SU-DHL-6 (cell line): ENCODE measurements at regions not wholly inside any gene's neighbourhood (a gene's known extent, or its start where the extent isn't known, plus 50 kb on each side); places are given as distances from the start of the nearest gene placed in this dataset.

Experiments used
- H2AFZ ChIP-seq: fragments of 200-600 bp; sonication (generic); 2 replicates; pipeline ENCODE4 v1.6.1; 2014; ENCODE audit warnings: low read depth, mild to moderate bottlenecking, moderate library complexity, mixed read lengths, antibody characterized with exemption, low read length; ENCODE audit not compliant: severe bottlenecking
- H3F3A ChIP-seq: fragments of 200-600 bp; shearing (Covaris generic); 2 replicates; pipeline ENCODE4 v1.6.0; 2016; ENCODE audit warnings: antibody characterized with exemption, mild to moderate bottlenecking; ENCODE audit not compliant: insufficient read depth
- H3K27ac ChIP-seq: fragments of 200-600 bp; sonication (generic); 2 replicates; pipeline ENCODE4 v1.5.1; 2016; ENCODE audit warnings: low read depth, mild to moderate bottlenecking, low read length, moderate library complexity, mixed read lengths
- H3K27me3 ChIP-seq: fragments of 200-600 bp; sonication (generic), shearing (Covaris generic); 2 replicates; pipeline ENCODE4 v1.6.0; 2014; ENCODE audit warnings: mild to moderate bottlenecking, low read length
- H3K36me3 ChIP-seq: fragments of 200-600 bp; sonication (generic); 2 replicates; pipeline ENCODE4 v1.6.1; 2014; ENCODE audit warnings: mild to moderate bottlenecking, low read length, mixed read lengths
- H3K4me2 ChIP-seq: fragments of 300-600, 200-600 bp; shearing (Covaris generic), sonication (generic); 2 replicates; pipeline ENCODE4 v1.6.0; 2014; ENCODE audit warnings: low read length, low read depth, mild to moderate bottlenecking; ENCODE audit not compliant: poor library complexity, severe bottlenecking
- H3K4me3 ChIP-seq: fragments of 200-600 bp; sonication (generic); 2 replicates; pipeline ENCODE4 v1.5.1; 2014; ENCODE audit warnings: antibody characterized with exemption, low read length, mild to moderate bottlenecking, mixed read lengths; ENCODE audit not compliant: insufficient read depth, poor library complexity, severe bottlenecking
- H3K79me2 ChIP-seq: fragments of 200-600 bp; sonication (generic); 2 replicates; pipeline ENCODE4 v1.6.1; 2014; ENCODE audit warnings: mild to moderate bottlenecking, low read length, moderate library complexity; ENCODE audit not compliant: insufficient read depth
- H3K9ac ChIP-seq: fragments of 200-600 bp; sonication (generic); 2 replicates; pipeline ENCODE4 v1.7.0; 2014; ENCODE audit warnings: mild to moderate bottlenecking, low read length
- H3K9me2 ChIP-seq: fragments of 200-600 bp; sonication (generic); replicated peaks from 2 replicates; pipeline ENCODE4 v1.6.1; 2014; ENCODE audit warnings: low read length; ENCODE audit not compliant: insufficient read depth
- H3K9me3 ChIP-seq: fragments of 200-600 bp; sonication (generic); 2 replicates; pipeline ENCODE4 v1.6.1; 2014; ENCODE audit warnings: low read length, mixed read lengths; ENCODE audit not compliant: insufficient read depth
- H4K20me1 ChIP-seq: fragments of 200-600 bp; sonication (generic); 2 replicates; pipeline ENCODE4 v1.6.1; 2014; ENCODE audit warnings: low read depth, mild to moderate bottlenecking, antibody characterized with exemption, low read length, moderate library complexity, mixed read lengths
- EZH2phosphoT487 ChIP-seq: fragments of 200-600 bp; sonication (generic), shearing (Covaris generic); conservative IDR thresholded peaks from 2 replicates; pipeline ENCODE4 v1.6.1; 2018; ENCODE audit warnings: mild to moderate bottlenecking, antibody characterized with exemption, low read length, moderate library complexity, mixed read lengths
- TF ChIP-seq, protein P1 (sequence below): fragments of 200-600 bp; sonication (generic); IDR thresholded peaks from one replicate; pipeline ENCODE4 v1.5.1; 2017; ENCODE audit warnings: antibody characterized with exemption, mild to moderate bottlenecking, low read length, moderate library complexity; ENCODE audit not compliant: insufficient read depth, poor library complexity, severe bottlenecking

DNA sequence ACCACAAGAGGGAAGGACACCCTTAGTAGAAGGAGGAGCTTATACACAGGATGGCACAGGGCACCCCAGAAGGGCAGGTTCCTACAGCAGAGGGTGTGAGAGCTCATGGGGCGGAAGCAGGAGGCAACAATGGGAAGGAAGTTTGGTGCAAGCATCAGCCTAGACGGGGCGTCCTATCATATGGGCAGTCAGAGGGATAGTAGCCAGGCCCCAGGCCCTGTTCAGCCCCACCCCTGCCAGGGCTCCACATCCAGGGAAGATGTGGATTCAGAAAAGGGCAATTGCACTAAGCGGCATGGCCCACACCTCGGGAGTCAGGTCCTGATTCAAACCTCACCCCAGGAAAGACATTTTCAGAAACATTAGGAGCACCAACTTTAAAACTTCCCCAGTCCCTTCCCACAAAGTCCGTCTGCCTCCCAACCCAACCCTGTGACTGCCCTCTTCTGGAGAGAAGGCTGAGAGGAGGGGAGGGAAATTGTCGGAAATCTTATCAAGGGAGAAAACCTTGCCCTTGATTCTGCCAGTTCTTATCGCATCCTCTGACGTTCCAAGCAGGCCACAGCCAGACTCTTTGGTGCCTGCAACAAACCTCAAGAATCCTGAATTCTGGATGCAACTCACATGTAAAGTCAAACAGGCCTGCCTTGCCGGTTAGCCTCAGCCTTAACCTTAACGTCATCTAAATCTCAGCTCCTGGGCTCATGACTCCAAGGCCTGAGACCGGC is 198.8 kb upstream of the CDH5 start:
- H3K9me3 ChIP-seq, result no peaks in the 10 kb centered on the region
- H3K27me3 ChIP-seq, result no peaks in the 10 kb centered on the region
- H4K20me1 ChIP-seq, result no peaks in the 10 kb centered on the region
- H3K4me2 ChIP-seq, result no peak overlapping the region
- TF ChIP-seq, protein P1, sequence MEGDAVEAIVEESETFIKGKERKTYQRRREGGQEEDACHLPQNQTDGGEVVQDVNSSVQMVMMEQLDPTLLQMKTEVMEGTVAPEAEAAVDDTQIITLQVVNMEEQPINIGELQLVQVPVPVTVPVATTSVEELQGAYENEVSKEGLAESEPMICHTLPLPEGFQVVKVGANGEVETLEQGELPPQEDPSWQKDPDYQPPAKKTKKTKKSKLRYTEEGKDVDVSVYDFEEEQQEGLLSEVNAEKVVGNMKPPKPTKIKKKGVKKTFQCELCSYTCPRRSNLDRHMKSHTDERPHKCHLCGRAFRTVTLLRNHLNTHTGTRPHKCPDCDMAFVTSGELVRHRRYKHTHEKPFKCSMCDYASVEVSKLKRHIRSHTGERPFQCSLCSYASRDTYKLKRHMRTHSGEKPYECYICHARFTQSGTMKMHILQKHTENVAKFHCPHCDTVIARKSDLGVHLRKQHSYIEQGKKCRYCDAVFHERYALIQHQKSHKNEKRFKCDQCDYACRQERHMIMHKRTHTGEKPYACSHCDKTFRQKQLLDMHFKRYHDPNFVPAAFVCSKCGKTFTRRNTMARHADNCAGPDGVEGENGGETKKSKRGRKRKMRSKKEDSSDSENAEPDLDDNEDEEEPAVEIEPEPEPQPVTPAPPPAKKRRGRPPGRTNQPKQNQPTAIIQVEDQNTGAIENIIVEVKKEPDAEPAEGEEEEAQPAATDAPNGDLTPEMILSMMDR, result no peak
- TF ChIP-seq EZH2phosphoT487, result no peak
- H3F3A ChIP-seq, result no peaks in the 10 kb centered on the region
- H3K27ac ChIP-seq, result no peak overlapping the region
- no peak overlapping the region for H2AFZ ChIP-seq
- H3K9ac ChIP-seq, result no peak overlapping the region
- H3K4me3 ChIP-seq, result no peak overlapping the region
- no peaks in the 10 kb centered on the region for H3K9me2 ChIP-seq
- H3K79me2 ChIP-seq, result no peaks in the 10 kb centered on the region
- H3K36me3 ChIP-seq, result no peaks in the 10 kb centered on the region

DNA sequence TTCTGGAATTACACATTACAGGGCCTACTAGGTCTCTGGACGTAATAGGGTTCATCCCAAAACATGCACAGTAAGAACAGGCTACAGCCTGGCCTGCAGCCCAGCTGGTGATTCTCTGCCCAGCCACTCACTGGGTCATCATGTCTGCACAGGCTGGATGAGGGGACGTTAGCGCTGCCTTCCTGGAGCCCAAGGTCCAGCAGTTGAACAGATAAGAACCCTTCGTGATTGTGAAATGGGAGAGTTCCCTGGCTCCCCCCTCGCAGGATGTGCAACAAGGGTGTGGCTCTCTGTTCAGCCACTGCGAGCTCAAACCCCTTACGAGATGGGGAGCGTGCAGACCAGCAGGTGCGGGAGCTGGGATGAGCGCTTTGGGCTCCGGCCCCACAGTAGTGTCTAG is 200.0 kb upstream of the CDH5 start:
- no peaks in the 10 kb centered on the region for H3K36me3 ChIP-seq
- H3K4me2 ChIP-seq, result no peak overlapping the region
- H3K9ac ChIP-seq, result no peak overlapping the region
- no peak overlapping the region for H2AFZ ChIP-seq
- no peak for TF ChIP-seq EZH2phosphoT487
- TF ChIP-seq, protein P1, result no peak
- no peak overlapping the region for H3K4me3 ChIP-seq
- H3K9me2 ChIP-seq, result no peaks in the 10 kb centered on the region
- H3F3A ChIP-seq, result no peaks in the 10 kb centered on the region
- no peaks in the 10 kb centered on the region for H3K9me3 ChIP-seq
- H4K20me1 ChIP-seq, result no peaks in the 10 kb centered on the region
- H3K27me3 ChIP-seq, result no peaks in the 10 kb centered on the region
- no peak overlapping the region for H3K27ac ChIP-seq
- no peaks in the 10 kb centered on the region for H3K79me2 ChIP-seq

DNA sequence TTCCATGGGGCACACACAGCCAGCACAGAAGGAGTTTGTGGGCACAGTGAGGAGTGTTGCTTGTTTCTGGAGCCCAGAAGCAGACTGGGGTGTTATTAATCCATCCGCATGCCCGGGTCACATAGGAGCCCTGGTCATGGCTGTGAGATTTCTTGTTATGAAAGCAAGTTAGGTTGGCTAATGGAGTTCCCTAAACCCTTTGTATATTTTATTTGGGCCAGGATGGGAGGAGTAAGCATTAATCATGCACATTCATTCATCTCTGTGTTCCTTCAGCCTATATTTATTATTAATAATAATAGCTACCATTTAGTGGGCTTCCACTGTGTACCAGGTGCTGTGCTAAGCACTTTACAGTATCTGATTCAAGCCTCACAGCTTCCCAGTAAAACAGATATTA is 200.6 kb upstream of the CDH5 start:
- Histone ChIP-seq H3F3A (no peaks in the 10 kb centered on the region), H3K9me3 (no peaks in the 10 kb centered on the region), H2AFZ (no peak overlapping the region), H3K27ac (no peak overlapping the region), H3K36me3 (no peaks in the 10 kb centered on the region), H4K20me1 (no peaks in the 10 kb centered on the region), H3K79me2 (no peaks in the 10 kb centered on the region), H3K9ac (no peak overlapping the region), H3K4me2 (no peak overlapping the region), H3K27me3 (no peaks in the 10 kb centered on the region), H3K4me3 (no peak overlapping the region), H3K9me2 (no peaks in the 10 kb centered on the region)
- TF ChIP-seq, protein P1, result no peak
- no peak for TF ChIP-seq EZH2phosphoT487
